ENCODE measurements at regions not wholly inside any gene's neighbourhood (a gene's known extent, or its start where the extent isn't known, plus 50 kb on each side); places are given as distances from the start of the nearest gene placed in this dataset.

- H3K27ac ChIP-seq: no peak overlapping the region
- no peak overlapping the region for H3K4me2 ChIP-seq (ENCODE audit: low read length)
- H2AFZ ChIP-seq: no peak overlapping the region
- H3K36me3 ChIP-seq (ENCODE audit: control insufficient read depth, insufficient read depth, low read length): no peaks in the 10 kb centered on the region
- no peaks in the 10 kb centered on the region for H3K4me1 ChIP-seq
- no peak overlapping the region for H3K4me3 ChIP-seq (ENCODE audit: low read depth, low read length)
- H3K9ac ChIP-seq: no peak overlapping the region
- no peaks in the 10 kb centered on the region for H3K9me3 ChIP-seq (ENCODE audit: control insufficient read depth, low read length)
- TF ChIP-seq CTCF (IDR thresholded peaks at IDR 0.05): no peak
- no peaks in the 10 kb centered on the region for H3K27me3 ChIP-seq (ENCODE audit: control insufficient read depth, insufficient read depth, low read length)
- H3K79me2 ChIP-seq: no peaks in the 10 kb centered on the region
These were observed 147.0 kb downstream of the SOX4 start for GRCh38 chr6:21740376-21741124.

- Histone ChIP-seq H3K27ac (no peak overlapping the region), H3K79me2 (no peaks in the 10 kb centered on the region), H3K9me3 (ENCODE audit: control insufficient read depth, low read length) (no peaks in the 10 kb centered on the region), H3K9ac (no peak overlapping the region), H3K36me3 (ENCODE audit: control insufficient read depth, insufficient read depth, low read length) (no peaks in the 10 kb centered on the region), H3K4me2 (ENCODE audit: low read length) (no peak overlapping the region), H2AFZ (no peak overlapping the region), H3K4me1 (no peaks in the 10 kb centered on the region), H3K4me3 (ENCODE audit: low read depth, low read length) (no peak overlapping the region), H3K27me3 (ENCODE audit: control insufficient read depth, insufficient read depth, low read length) (no peaks in the 10 kb centered on the region)
- no peak for TF ChIP-seq CTCF (IDR thresholded peaks at IDR 0.05)
These were observed 147.9 kb downstream of the SOX4 start for GRCh38 chr6:21741221-21742109.

GRCh38 chr6:21742238-21742660 is 148.7 kb downstream of the SOX4 start:
- Histone ChIP-seq H3K4me3 (ENCODE audit: low read depth, low read length) (no peak overlapping the region), H3K36me3 (ENCODE audit: control insufficient read depth, insufficient read depth, low read length) (no peaks in the 10 kb centered on the region), H3K27ac (no peak overlapping the region), H3K79me2 (no peaks in the 10 kb centered on the region), H3K4me2 (ENCODE audit: low read length) (no peak overlapping the region), H3K4me1 (no peaks in the 10 kb centered on the region), H3K9me3 (ENCODE audit: control insufficient read depth, low read length) (no peaks in the 10 kb centered on the region), H3K27me3 (ENCODE audit: control insufficient read depth, insufficient read depth, low read length) (no peaks in the 10 kb centered on the region), H3K9ac (no peak overlapping the region), H2AFZ (no peak overlapping the region)
- no peak for TF ChIP-seq CTCF (IDR thresholded peaks at IDR 0.05)

- Histone ChIP-seq H3K27me3 (ENCODE audit: control insufficient read depth, insufficient read depth, low read length) (no peaks in the 10 kb centered on the region), H3K27ac (no peak overlapping the region), H3K4me2 (ENCODE audit: low read length) (no peak overlapping the region), H3K4me1 (no peaks in the 10 kb centered on the region), H2AFZ (no peak overlapping the region), H3K36me3 (ENCODE audit: control insufficient read depth, insufficient read depth, low read length) (no peaks in the 10 kb centered on the region), H3K4me3 (ENCODE audit: low read depth, low read length) (no peak overlapping the region), H3K9me3 (ENCODE audit: control insufficient read depth, low read length) (no peaks in the 10 kb centered on the region), H3K79me2 (no peaks in the 10 kb centered on the region), H3K9ac (no peak overlapping the region)
- TF ChIP-seq CTCF (IDR thresholded peaks at IDR 0.05): no peak
These were observed 150.8 kb downstream of the SOX4 start for GRCh38 chr6:21744331-21744730.
